ENCODE measurements at regions not wholly inside any gene's neighbourhood (a gene's known extent, or its start where the extent isn't known, plus 50 kb on each side); places are given as distances from the start of the nearest gene placed in this dataset.
"Not testable (repeated sequence)": the region's sequence is repeated elsewhere in the genome, so short reads cannot be mapped to it uniquely, and the experiment has no call there.

GRCh38 chr7:24629958-24630357 lies 56.7 kb downstream of the PALS2 start:
- not testable (repeated sequence) for H3K4me1 ChIP-seq, H3K4me3 ChIP-seq, H3K4me2 ChIP-seq, H3K27ac ChIP-seq, H4K20me1 ChIP-seq, H3K27me3 ChIP-seq, H3K9ac ChIP-seq
- peaks cover 20 to 57% (median 51%) of the 10 kb centered on the region in 11 experiments for H3K9me3 ChIP-seq (replicated peaks in 1 of 11)
- peaks cover 3 to 61% (median 27%) of the 10 kb centered on the region in 11 experiments; a peak in 18 of 22 replicates for H3K36me3 ChIP-seq

GRCh38 chr7:24630596-24630995 lies 57.3 kb downstream of the PALS2 start:
- H3K36me3 ChIP-seq = peaks cover 3 to 54% (median 23%) of the 10 kb centered on the region in 11 experiments; a peak in 18 of 22 replicates
- peaks cover 16 to 53% (median 47%) of the 10 kb centered on the region in 11 experiments for H3K9me3 ChIP-seq (replicated peaks in 1 of 11)
- no peak overlapping the region for H3K4me2 ChIP-seq
- no peaks in the 10 kb centered on the region for H3K27me3 ChIP-seq
- H3K4me3 ChIP-seq = no peak overlapping the region
- H3K4me1 ChIP-seq = no peaks in the 10 kb centered on the region
- H4K20me1 ChIP-seq = peaks cover 0 to 9% (median 0%) of the 10 kb centered on the region in 11 experiments; a peak in 1 of 22 replicates
- TF ChIP-seq Cebpa-rat (IDR thresholded peaks at IDR 0.05) = no peak
- H3K27ac ChIP-seq = no peak overlapping the region
- H3K9ac ChIP-seq = no peak overlapping the region

DNA sequence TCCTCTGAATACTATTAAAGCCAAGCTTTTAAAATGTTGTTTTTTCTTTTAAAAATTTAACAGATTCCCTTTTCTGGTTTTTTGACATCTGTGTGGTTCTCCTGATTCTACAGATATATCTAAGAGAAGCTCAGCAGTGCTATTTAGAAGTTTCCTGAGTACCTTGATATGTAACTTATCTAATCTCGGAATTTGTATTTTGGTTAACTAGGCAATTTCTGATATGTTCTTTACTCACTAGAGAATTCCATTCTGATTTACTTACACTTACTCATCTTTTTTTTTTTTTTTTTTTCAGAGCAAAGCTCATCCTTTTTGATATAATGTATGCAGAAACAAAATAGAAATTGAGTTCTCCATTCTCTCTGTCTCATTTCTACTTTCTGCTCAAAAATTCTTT lies 63.8 kb downstream of the PALS2 start:
- peaks cover 0 to 21% (median 13%) of the 10 kb centered on the region in 11 experiments; a peak in 14 of 22 replicates for H3K9me3 ChIP-seq (replicated peaks in 1 of 11)
- H3K36me3 ChIP-seq = peaks cover 1 to 28% (median 11%) of the 10 kb centered on the region in 11 experiments; a peak in 17 of 22 replicates
- no peak for TF ChIP-seq Cebpa-rat (IDR thresholded peaks at IDR 0.05)
- no peak overlapping the region for H3K27ac ChIP-seq
- H3K4me1 ChIP-seq = no peaks in the 10 kb centered on the region
- H3K4me3 ChIP-seq = no peak overlapping the region
- H3K27me3 ChIP-seq = no peaks in the 10 kb centered on the region
- H3K9ac ChIP-seq = no peak overlapping the region
- H3K4me2 ChIP-seq = no peak overlapping the region
- H4K20me1 ChIP-seq = no peaks in the 10 kb centered on the region

DNA sequence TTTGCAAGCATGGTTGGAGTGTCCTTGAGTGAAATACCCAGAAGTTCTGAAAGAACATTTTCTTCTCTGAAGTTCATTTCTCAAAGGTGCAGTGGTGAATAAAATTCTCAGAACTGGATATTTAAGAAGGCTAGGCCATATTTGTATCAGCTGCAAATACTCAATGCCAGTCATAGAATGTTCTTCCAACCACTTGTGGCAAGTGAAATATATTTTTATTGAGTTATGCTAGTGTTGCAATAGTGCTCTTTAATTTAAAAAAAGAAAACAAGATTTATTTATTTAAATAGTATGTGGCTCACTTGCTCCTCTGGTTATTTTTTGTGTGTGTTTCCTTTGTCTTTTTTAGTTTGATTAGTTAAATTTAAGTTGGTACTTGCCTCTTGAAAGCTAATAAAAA lies 64.5 kb downstream of the PALS2 start:
- H3K4me2 ChIP-seq = no peak overlapping the region
- no peaks in the 10 kb centered on the region for H4K20me1 ChIP-seq

GRCh38 chr7:24644567-24644966 lies 71.3 kb downstream of the PALS2 start:
- peaks cover 20 to 72% (median 41%) of the 10 kb centered on the region in 11 experiments; a peak in 21 of 22 replicates for H3K36me3 ChIP-seq
- not testable (repeated sequence) for H3K27ac ChIP-seq, H3K4me1 ChIP-seq, H4K20me1 ChIP-seq, H3K9ac ChIP-seq, H3K4me3 ChIP-seq, H3K27me3 ChIP-seq, H3K4me2 ChIP-seq
- peaks cover 6 to 27% (median 17%) of the 10 kb centered on the region in 11 experiments; a peak in 18 of 22 replicates for H3K9me3 ChIP-seq (replicated peaks in 1 of 11)

More for the DNA sequence above, 64.5 kb downstream of the PALS2 start:
- Histone ChIP-seq H3K9me3 (replicated peaks in 1 of 11) (peaks cover 0 to 21% (median 13%) of the 10 kb centered on the region in 11 experiments; a peak in 14 of 22 replicates), H3K27ac (no peak overlapping the region), H3K36me3 (peaks cover 8 to 28% (median 18%) of the 10 kb centered on the region in 11 experiments; a peak in 20 of 22 replicates), H3K9ac (no peak overlapping the region), H3K4me3 (no peak overlapping the region), H3K27me3 (no peaks in the 10 kb centered on the region), H3K4me1 (no peaks in the 10 kb centered on the region)
- no peak for TF ChIP-seq Cebpa-rat (IDR thresholded peaks at IDR 0.05)
